Testis (tissue), 2 donors: ENCODE measurements at regions not wholly inside any gene's neighbourhood (a gene's known extent, or its start where the extent isn't known, plus 50 kb on each side); places are given as distances from the start of the nearest gene placed in this dataset.

Experiments used
- CTCF ChIP-seq, 3 experiments: fragments of 450-650 bp in 2 of 3; fragments of 200-600 bp in 1 of 3; sonication (generic) in 1 of 3; IDR thresholded peaks; one replicate each; pipeline ENCODE4 v1.5.1; 2016 to 2019; ENCODE audit warnings: antibody characterized with exemption in 3 of 3, mild to moderate bottlenecking in 2 of 3, moderate library complexity in 1 of 3
- POLR2A ChIP-seq: fragments of 450-650 bp; IDR thresholded peaks from one replicate; pipeline ENCODE4 v1.6.1; 2017; ENCODE audit warnings: antibody characterized with exemption, mild to moderate bottlenecking, moderate library complexity

DNA sequence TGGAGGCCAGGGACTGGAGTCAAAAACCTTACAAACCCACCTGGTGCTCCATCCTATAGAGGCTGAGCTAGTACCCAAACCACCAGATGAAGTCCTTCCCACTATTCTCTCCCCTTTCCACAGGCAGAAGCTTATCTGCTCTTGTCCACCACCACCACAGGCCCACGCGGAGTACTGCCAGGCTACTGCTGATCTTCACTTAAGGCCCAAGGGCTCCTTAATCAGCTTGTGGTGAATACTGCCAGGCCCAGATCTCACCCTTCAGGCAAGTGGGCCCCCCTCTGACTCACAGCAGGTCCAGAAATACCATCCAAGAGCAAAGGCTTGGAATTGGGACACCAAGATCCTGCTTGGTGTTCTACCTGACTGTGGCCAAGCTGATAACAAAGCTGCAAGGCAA, 598.1 kb upstream of the CBLB start:
- no peak for TF ChIP-seq CTCF (IDR thresholded peaks at IDR 0.05)
- no peak for TF ChIP-seq POLR2A
